Keratinocyte (primary cell): ENCODE measurements at regions not wholly inside any gene's neighbourhood (a gene's known extent, or its start where the extent isn't known, plus 50 kb on each side); places are given as distances from the start of the nearest gene placed in this dataset.
"Not testable (repeated sequence)": the region's sequence is repeated elsewhere in the genome, so short reads cannot be mapped to it uniquely, and the experiment has no call there.

ENCODE experiments used
- DNase-seq: peaks from one replicate; pipeline ENCODE4 v3.0.0-alpha.2; 2011; ENCODE audit warnings: low read depth, missing footprints, low spot score
- FAIRE-seq: peaks from 2 replicates; lab custom pipeline; 2011; peaks lifted over from hg19 to GRCh38; lab: Jason Lieb, UNC
- H2AFZ ChIP-seq: 2 replicates; pipeline ENCODE4 v1.6.0; 2012; ENCODE audit warnings: low read length, control low read depth, inconsistent platforms; ENCODE audit not compliant: control insufficient read depth
- H3K27ac ChIP-seq: 2 replicates; pipeline ENCODE4 v1.5.1; 2011; ENCODE audit warnings: low read length; ENCODE audit not compliant: control insufficient read depth, insufficient read depth
- H3K27me3 ChIP-seq: 3 replicates; pipeline ENCODE4 v1.6.0; 2011; ENCODE audit warnings: low read length; ENCODE audit not compliant: control insufficient read depth, insufficient read depth; ENCODE audit errors: extremely low read depth
- H3K36me3 ChIP-seq, 2 experiments: 2 replicates in 1 of 2; 3 replicates in 1 of 2; pipeline ENCODE4 v1.5.1; 2011; ENCODE audit warnings: low read length in 2 of 2, mild to moderate bottlenecking in 1 of 2; ENCODE audit not compliant: control insufficient read depth in 2 of 2, insufficient read depth in 2 of 2; ENCODE audit errors: extremely low read depth in 1 of 2
- H3K4me1 ChIP-seq: 3 replicates; pipeline ENCODE4 v1.5.1; 2011; ENCODE audit warnings: low read length; ENCODE audit not compliant: control insufficient read depth, insufficient read depth; ENCODE audit errors: extremely low read depth
- H3K4me2 ChIP-seq: 3 replicates; pipeline ENCODE4 v1.6.0; 2011; ENCODE audit warnings: low read depth, low read length; ENCODE audit not compliant: control insufficient read depth, insufficient read depth; ENCODE audit errors: extremely low read depth
- H3K4me3 ChIP-seq, 3 experiments: fragments of 200-600 bp in 1 of 3; sonication (generic) in 1 of 3; 2 replicates in 2 of 3; 3 replicates in 1 of 3; pipeline ENCODE4 v1.5.1; 2011 to 2016; ENCODE audit warnings: low read length in 3 of 3, mild to moderate bottlenecking in 3 of 3, control low read depth in 2 of 3, inconsistent platforms in 1 of 3, low read depth in 1 of 3, mixed read lengths in 1 of 3, mixed run types in 1 of 3, moderate library complexity in 1 of 3; ENCODE audit not compliant: control insufficient read depth in 2 of 3, insufficient read depth in 2 of 3; ENCODE audit errors: extremely low read depth in 1 of 3
- H3K79me2 ChIP-seq: 2 replicates; pipeline ENCODE4 v1.6.0; 2012; ENCODE audit warnings: low read length; ENCODE audit not compliant: control insufficient read depth, insufficient read depth
- H3K9ac ChIP-seq: 3 replicates; pipeline ENCODE4 v1.6.0; 2011; ENCODE audit warnings: low read length; ENCODE audit not compliant: control insufficient read depth, insufficient read depth; ENCODE audit errors: extremely low read depth
- H3K9me1 ChIP-seq: 3 replicates; pipeline ENCODE4 v1.6.0; 2011; ENCODE audit warnings: low read length; ENCODE audit not compliant: control insufficient read depth, insufficient read depth; ENCODE audit errors: extremely low read depth
- H3K9me3 ChIP-seq: 2 replicates; pipeline ENCODE4 v1.5.1; 2012; ENCODE audit warnings: low read depth, low read length; ENCODE audit not compliant: control insufficient read depth
- H4K20me1 ChIP-seq: 3 replicates; pipeline ENCODE4 v1.6.0; 2011; ENCODE audit warnings: low read length; ENCODE audit not compliant: control insufficient read depth, insufficient read depth; ENCODE audit errors: extremely low read depth
- EZH2 ChIP-seq: IDR thresholded peaks from one replicate; pipeline ENCODE4 v1.6.1; 2012; ENCODE audit warnings: inconsistent platforms, mild to moderate bottlenecking, low read length, moderate library complexity
- dilution Hi-C: fragments of 300-500 bp; cut with MboI; formaldehyde crosslinking; loops from one replicate; pipeline ENCODE4 v1.7.0; 2020; ENCODE audit warnings: low sequenced_read_pairs; ENCODE audit not compliant: extremely low pct_ligation_motif_present
- TF ChIP-seq, protein P1 (sequence below), 3 experiments: IDR thresholded peaks in 1 of 3; conservative IDR thresholded peaks in 1 of 3; optimal IDR thresholded peaks in 1 of 3; 2 replicates in 2 of 3; 3 replicates in 1 of 3; pipeline versions ENCODE3 to v1.5.1; 2011; ENCODE audit warnings: low read length in 3 of 3, mild to moderate bottlenecking in 3 of 3, moderate library complexity in 2 of 3, control low read depth in 1 of 3, inconsistent platforms in 1 of 3; ENCODE audit not compliant: insufficient read depth in 2 of 3; ENCODE audit errors: extremely low read depth in 1 of 3

DNA sequence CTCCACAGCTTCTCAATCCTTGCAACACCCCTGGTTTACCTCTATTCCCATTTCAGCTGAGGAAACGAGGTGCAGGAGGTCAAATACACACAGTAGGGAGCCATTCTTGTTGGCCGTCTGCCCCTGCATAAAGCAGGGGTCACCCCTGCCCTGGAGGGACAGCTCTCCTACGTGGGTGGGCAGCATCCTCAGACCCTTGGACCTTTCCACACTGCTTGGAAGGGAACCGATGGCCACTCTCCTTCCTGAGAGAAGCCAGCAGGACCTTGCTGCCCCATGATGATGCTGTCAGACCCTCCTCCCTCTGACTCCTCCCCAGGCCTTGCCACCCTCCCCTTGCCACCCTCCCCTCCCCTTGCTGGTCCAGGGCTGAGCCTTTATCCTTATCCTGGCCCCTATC is 121.1 kb upstream of the SYT13 start:
- Histone ChIP-seq H3K9ac (no peak overlapping the region), H3K27ac (no peak overlapping the region), H3K36me3 (no peaks in the 10 kb centered on the region), H2AFZ (no peak overlapping the region), H3K4me3 (no peak overlapping the region), H3K9me3 (no peaks in the 10 kb centered on the region), H3K27me3 (peaks cover 13% of the 10 kb centered on the region), H4K20me1 (no peaks in the 10 kb centered on the region), H3K9me1 (no peaks in the 10 kb centered on the region), H3K4me1 (no peaks in the 10 kb centered on the region), H3K4me2 (no peak overlapping the region), H3K79me2 (no peaks in the 10 kb centered on the region)
- dilution Hi-C loops: no loop called here
- TF ChIP-seq, protein P1, sequence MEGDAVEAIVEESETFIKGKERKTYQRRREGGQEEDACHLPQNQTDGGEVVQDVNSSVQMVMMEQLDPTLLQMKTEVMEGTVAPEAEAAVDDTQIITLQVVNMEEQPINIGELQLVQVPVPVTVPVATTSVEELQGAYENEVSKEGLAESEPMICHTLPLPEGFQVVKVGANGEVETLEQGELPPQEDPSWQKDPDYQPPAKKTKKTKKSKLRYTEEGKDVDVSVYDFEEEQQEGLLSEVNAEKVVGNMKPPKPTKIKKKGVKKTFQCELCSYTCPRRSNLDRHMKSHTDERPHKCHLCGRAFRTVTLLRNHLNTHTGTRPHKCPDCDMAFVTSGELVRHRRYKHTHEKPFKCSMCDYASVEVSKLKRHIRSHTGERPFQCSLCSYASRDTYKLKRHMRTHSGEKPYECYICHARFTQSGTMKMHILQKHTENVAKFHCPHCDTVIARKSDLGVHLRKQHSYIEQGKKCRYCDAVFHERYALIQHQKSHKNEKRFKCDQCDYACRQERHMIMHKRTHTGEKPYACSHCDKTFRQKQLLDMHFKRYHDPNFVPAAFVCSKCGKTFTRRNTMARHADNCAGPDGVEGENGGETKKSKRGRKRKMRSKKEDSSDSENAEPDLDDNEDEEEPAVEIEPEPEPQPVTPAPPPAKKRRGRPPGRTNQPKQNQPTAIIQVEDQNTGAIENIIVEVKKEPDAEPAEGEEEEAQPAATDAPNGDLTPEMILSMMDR (optimal IDR thresholded peaks at IDR 0.05 in 1 of 3, IDR thresholded peaks at IDR 0.05 in 1 of 3, conservative IDR thresholded peaks at IDR 0.05 in 1 of 3; ENCODE audit: extremely low read depth in 1 of 3, insufficient read depth in 2 of 3, low read length in 3 of 3): no peak
- no peak for TF ChIP-seq EZH2
- DNase-seq (no peak), FAIRE-seq (no peak)

DNA sequence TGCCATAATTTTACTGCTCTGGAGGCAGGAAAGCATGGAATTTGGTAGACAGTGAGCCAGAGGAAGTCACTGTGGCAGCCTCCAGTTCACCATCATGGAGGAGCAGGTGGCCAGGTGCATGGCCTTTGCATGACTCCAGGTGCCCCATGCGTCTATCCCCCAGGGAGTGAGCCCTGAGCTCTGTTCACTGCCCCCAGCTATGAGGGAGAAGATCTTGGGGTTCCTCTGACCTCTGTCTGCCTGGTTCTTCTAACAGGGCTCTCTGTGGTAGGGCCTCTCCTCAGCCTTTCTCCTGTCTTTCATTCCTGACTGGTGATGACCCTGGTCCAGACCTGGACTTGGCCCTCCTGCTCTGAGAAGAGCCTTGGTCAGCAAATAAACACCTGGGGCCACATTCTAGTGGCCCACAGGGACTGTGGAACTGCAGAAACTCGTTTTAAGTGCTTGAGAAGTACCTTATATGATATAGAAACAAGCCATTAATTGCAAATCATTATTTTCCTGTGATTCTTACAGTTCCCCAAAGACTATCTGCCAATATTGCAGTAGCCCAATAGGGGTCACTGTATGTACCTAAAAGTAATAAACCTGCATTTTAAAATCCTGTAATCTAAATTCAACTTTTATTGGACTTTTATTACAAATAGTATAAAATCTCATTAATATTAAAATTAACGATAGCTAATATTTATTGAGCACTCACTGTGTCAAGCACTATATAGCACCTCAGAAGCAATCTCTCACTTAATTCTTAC is 120.0 kb upstream of the SYT13 start:
- dilution Hi-C loops: no loop called here
- H3K9me3 ChIP-seq: no peaks in the 10 kb centered on the region

DNA sequence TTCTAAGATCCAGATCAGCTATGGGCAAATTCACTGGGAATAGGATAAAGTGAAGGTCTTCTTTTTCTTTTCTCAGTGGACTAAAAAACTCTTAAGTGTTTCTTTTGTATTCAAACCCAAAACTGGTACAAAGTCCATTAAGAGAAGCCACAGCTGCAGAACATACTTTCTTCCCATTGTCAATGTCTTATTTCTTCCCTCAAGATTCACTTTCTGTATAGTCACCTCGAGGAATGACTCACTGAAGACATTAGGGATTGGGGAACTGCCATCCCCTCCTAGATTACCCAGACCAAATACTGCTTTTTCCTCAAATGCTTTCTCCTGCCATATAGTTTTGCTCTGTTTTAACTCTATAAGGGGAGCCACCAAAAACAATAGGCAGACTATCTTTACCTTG is 117.4 kb upstream of the SYT13 start:
- H3K4me1 ChIP-seq, H3K9me3 ChIP-seq, H3K79me2 ChIP-seq, H3K27ac ChIP-seq, H3K4me3 ChIP-seq, H3K36me3 ChIP-seq, FAIRE-seq, H3K9ac ChIP-seq, H3K9me1 ChIP-seq, H3K4me2 ChIP-seq, H3K27me3 ChIP-seq, H2AFZ ChIP-seq, dilution Hi-C loops, DNase-seq, H4K20me1 ChIP-seq: not testable (repeated sequence)

More for the DNA sequence above, 120.0 kb upstream of the SYT13 start:
- no peaks in the 10 kb centered on the region for H4K20me1 ChIP-seq
- H3K9me1 ChIP-seq: no peaks in the 10 kb centered on the region
- TF ChIP-seq, protein P1 (optimal IDR thresholded peaks at IDR 0.05 in 1 of 3, IDR thresholded peaks at IDR 0.05 in 1 of 3, conservative IDR thresholded peaks at IDR 0.05 in 1 of 3; ENCODE audit: extremely low read depth in 1 of 3, insufficient read depth in 2 of 3, low read length in 3 of 3): peak in 2 of 3 experiments; percentile 26 to 30
- no peak for TF ChIP-seq EZH2
- H3K4me3 ChIP-seq: no peak overlapping the region
- no peaks in the 10 kb centered on the region for H3K79me2 ChIP-seq
- no peaks in the 10 kb centered on the region for H3K4me1 ChIP-seq
- FAIRE-seq (no peak), DNase-seq (no peak)
- no peak overlapping the region for H2AFZ ChIP-seq
- no peak overlapping the region for H3K4me2 ChIP-seq
- H3K36me3 ChIP-seq: no peaks in the 10 kb centered on the region
- peaks cover 10% of the 10 kb centered on the region for H3K27me3 ChIP-seq
- H3K27ac ChIP-seq: no peak overlapping the region
- no peak overlapping the region for H3K9ac ChIP-seq
